Spleen (tissue), 11 donors: ENCODE measurements at regions not wholly inside any gene's neighbourhood (a gene's known extent, or its start where the extent isn't known, plus 50 kb on each side); places are given as distances from the start of the nearest gene placed in this dataset.

Source experiments
- DNase-seq: peaks from one replicate; pipeline ENCODE4 v3.0.0-alpha.2; 2020
- H3K27ac ChIP-seq, 8 donors: fragments of 200-600 bp; sonication (generic) in 7 of 8; 1 replicate in 4 of 8; 2 replicates in 4 of 8; pipeline versions ENCODE4 v1.5.0 to v1.8.0; 2016 to 2021; ENCODE audit warnings: inconsistent platforms in 4 of 8, mild to moderate bottlenecking in 4 of 8, moderate library complexity in 1 of 8
- H3K27me3 ChIP-seq, 7 donors: fragments of 200-600 bp; sonication (generic) in 6 of 7; replicated peaks in 1 of 7; 1 replicate in 4 of 7; 2 replicates in 3 of 7; pipeline versions ENCODE4 v1.5.0 to v1.8.0; 2016 to 2021; ENCODE audit warnings: inconsistent platforms in 3 of 7, mild to moderate bottlenecking in 1 of 7
- H3K36me3 ChIP-seq, 6 donors: fragments of 200-600 bp; sonication (generic) in 5 of 6; 1 replicate in 4 of 6; 2 replicates in 2 of 6; pipeline versions ENCODE4 v1.5.0 to v1.8.0; 2016 to 2021; ENCODE audit warnings: inconsistent platforms in 2 of 6
- H3K4me1 ChIP-seq, 6 donors: fragments of 200-600 bp; sonication (generic) in 5 of 6; 1 replicate in 3 of 6; 2 replicates in 3 of 6; pipeline versions ENCODE4 v1.5.0 to v1.8.0; 2016 to 2021; ENCODE audit warnings: inconsistent platforms in 3 of 6
- H3K4me3 ChIP-seq, 8 donors: fragments of 200-600 bp; sonication (generic) in 7 of 8; 1 replicate in 4 of 8; 2 replicates in 4 of 8; pipeline versions ENCODE4 v1.5.0 to v1.8.0; 2016 to 2021; ENCODE audit warnings: inconsistent platforms in 4 of 8, mild to moderate bottlenecking in 4 of 8, moderate library complexity in 2 of 8
- H3K9me3 ChIP-seq, 8 donors: fragments of 200-600 bp; sonication (generic) in 7 of 8; 1 replicate in 4 of 8; 2 replicates in 4 of 8; pipeline versions ENCODE4 v1.5.0 to v1.8.0; 2016 to 2021; ENCODE audit warnings: inconsistent platforms in 4 of 8
- CTCF ChIP-seq, 11 experiments: fragments of 200-600 bp in 7 of 11; fragments of 450-650 bp in 4 of 11; sonication (generic) in 4 of 11; IDR thresholded peaks in 8 of 11; conservative IDR thresholded peaks in 3 of 11; 1 replicate in 7 of 11; 2 replicates in 4 of 11; pipeline versions ENCODE4 v1.4.0 to v1.8.0; 2016 to 2021; ENCODE audit warnings: antibody characterized with exemption in 11 of 11, inconsistent platforms in 4 of 11, mild to moderate bottlenecking in 1 of 11
- POLR2A ChIP-seq, 3 donors: fragments of 450-650 bp; IDR thresholded peaks; one replicate each; pipeline ENCODE4 v1.5.1; 2017; ENCODE audit warnings: antibody characterized with exemption in 3 of 3, mild to moderate bottlenecking in 1 of 3
- POLR2AphosphoS5 ChIP-seq, 3 donors: sonication (generic); formaldehyde crosslinking; IDR thresholded peaks; one replicate each; pipeline ENCODE4 v1.5.1; 2017; ENCODE audit warnings: antibody characterized with exemption in 3 of 3
- WGBS, 5 donors: extraction: QIAGEN DNeasy Blood & Tissue Kit in 3 of 5; methylation state at CpG; one replicate each; pipeline versions ENCODE4 v1.1.5 to v1.1.7; 2013 to 2018; 5-methylcytosine and 5-hydroxymethylcytosine counted together
- intact Hi-C: fragments of 100-400 bp; cut with DNase I; formaldehyde crosslinking; loops from one replicate; pipeline ENCODE4 v1.15.0; 2023; ENCODE audit warnings: low total_unique reads
- donor health status: healthy with polysubstance abuse.
- donor health status: DM: no; HTN: no; CAD: no; lungs with moderate emphysema.
- donor health status: DM: no; HTN: no; CAD: no.
- donor health status: Bipolar disorder and iron deficiency.
- donor health status: healthy.
- donor health status: DM: no; HTN: no; CAD: no.
- donor health status: DM: yes; HTN: yes; CAD: no.

DNA sequence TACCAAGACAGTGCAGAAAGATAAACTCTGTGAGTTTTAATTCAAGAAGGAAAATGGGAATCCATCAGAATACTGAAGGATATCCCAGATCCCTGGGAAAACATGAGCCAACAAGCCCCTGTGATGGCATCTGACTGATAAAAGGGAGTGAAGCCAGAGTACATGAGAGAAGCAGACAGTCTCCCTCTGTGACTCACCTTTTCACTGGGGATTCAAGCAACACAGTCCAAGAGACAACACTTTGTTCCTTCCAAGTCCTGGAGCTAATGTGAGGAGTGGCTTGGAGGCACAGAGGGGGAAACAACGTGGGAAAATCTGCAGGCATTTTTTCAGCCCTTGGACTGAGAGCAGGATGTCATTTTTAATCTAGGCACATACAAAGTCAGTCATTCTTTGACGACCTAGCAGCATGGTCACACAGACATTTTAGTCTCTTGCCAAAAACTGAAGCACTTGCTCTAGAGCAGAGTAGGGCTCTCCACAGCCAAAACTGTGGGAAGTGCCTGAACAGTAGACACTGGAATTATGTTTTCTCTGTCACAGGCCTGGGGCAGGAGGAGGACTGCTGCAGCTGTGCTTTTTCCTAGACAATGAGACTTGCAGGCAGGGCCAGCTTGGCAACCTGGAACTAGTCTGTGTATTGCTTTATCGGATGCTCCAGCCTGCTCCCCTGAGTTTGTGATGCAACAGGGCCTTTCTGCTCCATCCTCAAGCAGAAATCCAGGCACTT, 465.0 kb upstream of the GJE1 start:
- Histone ChIP-seq H3K27ac (no peak overlapping the region), H3K4me1 (no peaks in the 10 kb centered on the region), H3K9me3 (no peaks in the 10 kb centered on the region), H3K27me3 (no peaks in the 10 kb centered on the region), H3K4me3 (no peak overlapping the region), H3K36me3 (no peaks in the 10 kb centered on the region)
- DNase-seq = no peak
- TF ChIP-seq POLR2AphosphoS5 (IDR thresholded peaks at IDR 0.05) = no peak
- TF ChIP-seq CTCF (IDR thresholded peaks at IDR 0.05 in 8 of 11, conservative IDR thresholded peaks at IDR 0.05 in 3 of 11) = no peak
- TF ChIP-seq POLR2A (IDR thresholded peaks at IDR 0.05) = no peak
- WGBS, 5 donors = 42 to 58% (median 51%) methylated on average over 3 of the region's 3 CpGs
- intact Hi-C loops = no loop called here

GRCh38 chr6:141666187-141666586, 466.5 kb upstream of the GJE1 start:
- H3K27me3 ChIP-seq = no peaks in the 10 kb centered on the region
- no peak overlapping the region for H3K4me3 ChIP-seq
- WGBS, 5 donors = 39 to 93% (median 79%) methylated on average over 1 of the region's 1 CpG
- intact Hi-C loops = no loop called here
- no peaks in the 10 kb centered on the region for H3K9me3 ChIP-seq
- TF ChIP-seq POLR2AphosphoS5 (IDR thresholded peaks at IDR 0.05) (no peak), CTCF (IDR thresholded peaks at IDR 0.05 in 8 of 11, conservative IDR thresholded peaks at IDR 0.05 in 3 of 11) (no peak), POLR2A (IDR thresholded peaks at IDR 0.05) (no peak)
- H3K4me1 ChIP-seq = no peaks in the 10 kb centered on the region
- no peak overlapping the region for H3K27ac ChIP-seq
- no peak for DNase-seq
- no peaks in the 10 kb centered on the region for H3K36me3 ChIP-seq

DNA sequence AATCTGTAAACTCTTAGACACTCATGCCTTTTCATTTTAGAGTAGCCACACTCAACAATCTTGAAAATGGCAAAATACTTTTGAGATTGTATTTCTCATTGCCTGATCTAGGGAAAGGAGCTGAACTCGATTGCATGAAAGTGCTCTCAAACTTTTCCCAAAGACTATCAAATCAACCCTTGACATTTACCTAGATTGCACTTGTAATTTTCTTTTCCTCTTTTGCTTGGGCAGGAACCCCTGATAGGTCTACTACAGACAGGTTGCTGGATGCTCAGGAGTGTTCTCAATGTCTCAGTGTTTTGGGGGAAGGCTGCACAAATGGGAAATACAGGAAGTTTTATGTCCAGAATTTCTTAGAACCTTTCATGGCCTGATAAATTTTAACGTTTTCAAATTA, 468.0 kb upstream of the GJE1 start:
- no peak for DNase-seq
- H3K27me3 ChIP-seq = no peaks in the 10 kb centered on the region
- no peak overlapping the region for H3K4me3 ChIP-seq
- H3K4me1 ChIP-seq = no peaks in the 10 kb centered on the region
- 70 to 75% (median 72%) methylated on average over 2 of the region's 2 CpGs for WGBS, 5 donors
- intact Hi-C loops = no loop called here
- H3K27ac ChIP-seq = no peak overlapping the region
- no peaks in the 10 kb centered on the region for H3K36me3 ChIP-seq
- H3K9me3 ChIP-seq = no peaks in the 10 kb centered on the region
- no peak for TF ChIP-seq CTCF (IDR thresholded peaks at IDR 0.05 in 8 of 11, conservative IDR thresholded peaks at IDR 0.05 in 3 of 11)
- TF ChIP-seq POLR2A (IDR thresholded peaks at IDR 0.05) = no peak
- no peak for TF ChIP-seq POLR2AphosphoS5 (IDR thresholded peaks at IDR 0.05)

- 79 to 90% (median 82%) methylated on average over 3 of the region's 3 CpGs for WGBS, 5 donors
- Histone ChIP-seq H3K36me3 (no peaks in the 10 kb centered on the region), H3K27ac (no peak overlapping the region), H3K4me3 (no peak overlapping the region), H3K4me1 (no peaks in the 10 kb centered on the region), H3K9me3 (peaks cover 0 to 3% (median 0%) of the 10 kb centered on the region in 8 donors), H3K27me3 (no peaks in the 10 kb centered on the region)
- DNase-seq = no peak
- no peak for TF ChIP-seq POLR2AphosphoS5 (IDR thresholded peaks at IDR 0.05)
- TF ChIP-seq POLR2A (IDR thresholded peaks at IDR 0.05) = no peak
- TF ChIP-seq CTCF (IDR thresholded peaks at IDR 0.05 in 8 of 11, conservative IDR thresholded peaks at IDR 0.05 in 3 of 11) = no peak
- intact Hi-C loops = no loop called here
Measured at GRCh38 chr6:141659582-141659981, 473.1 kb upstream of the GJE1 start.
